ENCODE measurements at regions not wholly inside any gene's neighbourhood (a gene's known extent, or its start where the extent isn't known, plus 50 kb on each side); places are given as distances from the start of the nearest gene placed in this dataset.

GRCh38 chr2:172275239-172275638 lies 152.1 kb upstream of the ITGA6 start:
- DNase-seq (ENCODE audit: low read depth, low spot score) (no peak), ATAC-seq (no peak)
- Histone ChIP-seq H3K79me2 (ENCODE audit: insufficient read depth, low read length) (no peaks in the 10 kb centered on the region), H3K36me3 (ENCODE audit: control insufficient read depth in 1 of 2, insufficient read depth in 2 of 2, low read length in 2 of 2) (no peaks in the 10 kb centered on the region), H3K27me3 (ENCODE audit: insufficient read depth, low read length) (no peaks in the 10 kb centered on the region), H3K4me1 (ENCODE audit: control insufficient read depth in 1 of 2, insufficient read depth in 2 of 2, low read length in 2 of 2) (no peaks in the 10 kb centered on the region), H3K27ac (ENCODE audit: low read depth, low read length) (no peak overlapping the region), H3K4me3 (replicated peaks in 1 of 2; ENCODE audit: low read depth in 1 of 2, low read length in 2 of 2) (no peak overlapping the region), H3K9me2 (ENCODE audit: insufficient read depth) (no peaks in the 10 kb centered on the region), H3K4me2 (ENCODE audit: low read length) (no peak overlapping the region), H3K9me3 (ENCODE audit: control insufficient read depth in 1 of 2, insufficient read depth in 1 of 2, low read depth in 1 of 2, low read length in 2 of 2) (0 out of 4 replicates have a peak, but pooled peaks cover 0 to 3% of the 10 kb centered on the region in 2 experiments), H3K9ac (ENCODE audit: low read length) (no peak overlapping the region), H2AFZ (ENCODE audit: low read depth, low read length, poor library complexity, severe bottlenecking) (no peak overlapping the region), H4K20me1 (ENCODE audit: insufficient read depth) (no peaks in the 10 kb centered on the region)
- POLR2A ChIA-PET, result no interaction called here
- BruUV-seq (replicated peaks), result no TSS peak
- intact Hi-C loops (cut with micrococcal nuclease), result no loop called here
- RAD21 ChIA-PET (ENCODE audit: low non-redundant PET in 1 of 2, low total read pairs in 2 of 2, uncharacterized antibody in 2 of 2, unreplicated experiment in 2 of 2), result no interaction called here
- CTCF ChIA-PET, result no interaction called here
- TF ChIP-seq POLR2AphosphoS5 (IDR thresholded peaks at IDR 0.05; ENCODE audit: low read depth, low read length) (no peak), JUND (IDR thresholded peaks at IDR 0.05) (no peak), CBX3 (IDR thresholded peaks at IDR 0.05; ENCODE audit: low read depth) (no peak)

- Histone ChIP-seq H3K9me2 (ENCODE audit: insufficient read depth) (no peaks in the 10 kb centered on the region), H3K27me3 (ENCODE audit: insufficient read depth, low read length) (no peaks in the 10 kb centered on the region), H3K79me2 (ENCODE audit: insufficient read depth, low read length) (no peaks in the 10 kb centered on the region), H3K27ac (ENCODE audit: low read depth, low read length) (no peak overlapping the region), H4K20me1 (ENCODE audit: insufficient read depth) (no peaks in the 10 kb centered on the region), H3K9me3 (ENCODE audit: control insufficient read depth in 1 of 2, insufficient read depth in 1 of 2, low read depth in 1 of 2, low read length in 2 of 2) (0 out of 4 replicates have a peak, but pooled peaks cover 0 to 3% of the 10 kb centered on the region in 2 experiments), H3K9ac (ENCODE audit: low read length) (no peak overlapping the region), H3K36me3 (ENCODE audit: control insufficient read depth in 1 of 2, insufficient read depth in 2 of 2, low read length in 2 of 2) (no peaks in the 10 kb centered on the region), H3K4me1 (ENCODE audit: control insufficient read depth in 1 of 2, insufficient read depth in 2 of 2, low read length in 2 of 2) (no peaks in the 10 kb centered on the region), H2AFZ (ENCODE audit: low read depth, low read length, poor library complexity, severe bottlenecking) (no peak overlapping the region), H3K4me3 (replicated peaks in 1 of 2; ENCODE audit: low read depth in 1 of 2, low read length in 2 of 2) (no peak overlapping the region), H3K4me2 (ENCODE audit: low read length) (no peak overlapping the region)
- DNase-seq (ENCODE audit: low read depth, low spot score) (no peak), ATAC-seq (no peak)
- RAD21 ChIA-PET (ENCODE audit: low non-redundant PET in 1 of 2, low total read pairs in 2 of 2, uncharacterized antibody in 2 of 2, unreplicated experiment in 2 of 2), result no interaction called here
- POLR2A ChIA-PET, result no interaction called here
- CTCF ChIA-PET, result no interaction called here
- no peak for TF ChIP-seq ELF1 (IDR thresholded peaks at IDR 0.05; ENCODE audit: borderline replicate concordance, low read depth)
- no TSS peak for BruUV-seq (replicated peaks)
- intact Hi-C loops (cut with micrococcal nuclease), result no loop called here
These were observed 150.4 kb upstream of the ITGA6 start for GRCh38 chr2:172276961-172277360.

Data from HCT116 (cell line).